ENCODE measurements at regions not wholly inside any gene's neighbourhood (a gene's known extent, or its start where the extent isn't known, plus 50 kb on each side); places are given as distances from the start of the nearest gene placed in this dataset.
"Not testable (repeated sequence)": the region's sequence is repeated elsewhere in the genome, so short reads cannot be mapped to it uniquely, and the experiment has no call there.

DNA sequence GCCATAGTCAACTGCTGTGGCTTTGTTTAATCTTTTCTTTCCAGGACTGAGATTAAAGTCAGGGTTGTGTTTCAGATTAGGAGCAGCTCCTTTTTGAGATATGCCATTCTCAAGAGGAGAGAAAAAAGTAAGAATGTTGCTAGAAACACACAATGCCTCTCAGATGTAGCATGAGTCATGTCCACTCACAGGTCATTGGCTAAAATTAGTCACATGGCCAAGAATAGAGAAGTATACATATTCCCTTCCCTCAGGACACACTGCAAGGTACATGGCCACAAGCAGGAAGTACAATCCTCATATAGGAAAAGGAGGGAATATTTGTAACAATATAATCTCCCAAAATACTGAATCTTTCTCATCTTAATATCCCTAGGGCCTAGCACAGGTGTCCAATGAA is 141.9 kb upstream of the PTBP2 start:
- DNase-seq (ENCODE audit: missing footprints) = no peak
- intact Hi-C loops (cut with DNase I) = no loop called here
- ATAC-seq = no peak

DNA sequence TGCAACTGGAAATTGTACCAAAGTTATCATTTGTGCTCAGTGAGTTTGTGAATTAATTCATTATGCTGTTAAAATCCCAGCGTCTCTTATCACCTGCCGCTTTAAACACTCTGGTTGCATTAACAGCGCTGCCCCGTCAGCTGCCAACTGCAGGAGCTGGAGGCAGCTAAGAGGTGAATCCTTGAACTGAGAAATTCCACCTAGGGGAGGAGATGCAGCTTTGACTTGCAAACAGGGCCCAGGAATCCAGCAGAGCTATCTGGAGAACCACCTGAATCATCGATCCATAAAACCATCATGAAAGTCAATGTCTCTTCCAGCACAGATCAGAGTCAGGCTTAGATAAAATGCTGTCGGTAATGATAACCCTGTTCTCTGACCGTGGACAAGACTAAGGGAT is 140.7 kb upstream of the PTBP2 start:
- intact Hi-C loops (cut with DNase I) = no loop called here
- ATAC-seq = no peak

DNA sequence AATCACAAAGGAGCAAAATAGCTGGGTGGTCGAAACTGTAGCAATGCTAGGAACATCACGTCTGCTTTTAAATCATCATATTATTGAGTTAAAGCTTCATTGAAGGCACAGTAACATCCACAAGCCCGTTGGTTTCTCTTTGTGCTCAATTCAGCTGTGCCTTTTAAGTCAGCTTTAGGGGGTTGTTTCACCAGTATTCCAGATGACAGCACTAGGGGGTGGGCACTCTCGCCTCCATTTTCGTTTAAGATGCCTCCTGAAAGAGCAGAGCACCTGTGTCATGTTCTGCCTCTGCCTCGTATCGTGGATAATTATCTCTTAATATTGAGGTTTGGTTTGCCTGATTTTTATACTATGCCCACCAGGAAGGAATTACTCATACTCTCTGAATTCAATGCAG is 139.8 kb upstream of the PTBP2 start:
- ATAC-seq = no peak

More for the DNA sequence above, 140.7 kb upstream of the PTBP2 start:
- no peak for DNase-seq (ENCODE audit: missing footprints)

GRCh38 chr1:96583903-96584302 is 137.7 kb upstream of the PTBP2 start:
- DNase-seq (ENCODE audit: missing footprints) = no peak
- intact Hi-C loops (cut with DNase I) = no loop called here
- ATAC-seq = no peak

More for the DNA sequence above, 139.8 kb upstream of the PTBP2 start:
- DNase-seq (ENCODE audit: missing footprints) = no peak
- intact Hi-C loops (cut with DNase I) = no loop called here

GRCh38 chr1:96587222-96587621 is 134.4 kb upstream of the PTBP2 start:
- ATAC-seq (no peak), DNase-seq (ENCODE audit: missing footprints) (no peak)
- intact Hi-C loops (cut with DNase I) = no loop called here

- no peak for ATAC-seq
- DNase-seq (ENCODE audit: missing footprints) = no peak
- intact Hi-C loops (cut with DNase I) = no loop called here
Measured at GRCh38 chr1:96588416-96588995, 133.1 kb upstream of the PTBP2 start.

DNA sequence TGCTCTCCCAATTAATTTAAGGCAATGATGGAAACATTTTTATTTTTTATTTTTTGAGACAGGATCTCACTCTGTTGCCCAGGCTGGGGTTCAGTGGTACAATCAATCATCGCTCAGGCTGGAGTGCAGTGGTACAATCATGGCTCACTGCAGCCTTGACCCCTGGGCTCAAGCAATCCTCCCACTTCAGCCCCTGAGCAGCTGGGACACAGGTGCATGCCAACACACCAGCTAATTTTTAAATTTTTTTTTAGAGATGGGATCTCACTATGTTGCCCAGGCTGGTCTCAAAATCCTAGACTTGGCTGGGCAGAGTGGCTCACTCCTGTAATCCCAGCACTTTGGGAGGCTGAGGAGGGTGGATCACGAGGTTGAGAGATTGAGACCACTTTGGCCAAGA is 126.1 kb upstream of the PTBP2 start:
- ATAC-seq; intact Hi-C loops (cut with DNase I); DNase-seq (ENCODE audit: missing footprints): not testable (repeated sequence)

GRCh38 chr1:96596226-96596922 is 125.2 kb upstream of the PTBP2 start:
- DNase-seq (ENCODE audit: missing footprints) = no peak

DNA sequence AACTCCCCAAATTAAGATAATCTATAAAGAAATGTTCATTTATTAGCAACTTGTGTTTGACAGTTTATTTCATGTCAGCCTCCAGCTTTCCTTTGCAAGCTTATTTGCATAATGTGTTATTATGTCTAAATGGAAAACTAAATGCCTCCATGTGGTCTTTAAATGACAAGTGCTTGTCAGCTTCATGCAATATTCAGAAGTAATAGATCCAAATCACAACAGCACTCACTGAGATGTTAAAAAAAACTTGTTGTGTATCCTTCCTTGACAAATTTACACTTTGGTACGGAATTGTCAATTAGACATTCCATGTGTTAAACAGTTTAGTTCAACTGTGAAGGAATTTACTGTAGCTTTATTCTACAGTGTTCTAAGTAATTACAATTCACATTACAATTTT is 124.4 kb upstream of the PTBP2 start:
- no peak for DNase-seq (ENCODE audit: missing footprints)
- intact Hi-C loops (cut with DNase I) = no loop called here
- no peak for ATAC-seq

More at GRCh38 chr1:96596226-96596922, 125.2 kb upstream of the PTBP2 start:
- ATAC-seq = no peak
- intact Hi-C loops (cut with DNase I) = no loop called here

- intact Hi-C loops (cut with DNase I) = no loop called here
- DNase-seq (ENCODE audit: missing footprints) (no peak), ATAC-seq (no peak)
Measured at GRCh38 chr1:96598416-96599168, 123.0 kb upstream of the PTBP2 start.

DNA sequence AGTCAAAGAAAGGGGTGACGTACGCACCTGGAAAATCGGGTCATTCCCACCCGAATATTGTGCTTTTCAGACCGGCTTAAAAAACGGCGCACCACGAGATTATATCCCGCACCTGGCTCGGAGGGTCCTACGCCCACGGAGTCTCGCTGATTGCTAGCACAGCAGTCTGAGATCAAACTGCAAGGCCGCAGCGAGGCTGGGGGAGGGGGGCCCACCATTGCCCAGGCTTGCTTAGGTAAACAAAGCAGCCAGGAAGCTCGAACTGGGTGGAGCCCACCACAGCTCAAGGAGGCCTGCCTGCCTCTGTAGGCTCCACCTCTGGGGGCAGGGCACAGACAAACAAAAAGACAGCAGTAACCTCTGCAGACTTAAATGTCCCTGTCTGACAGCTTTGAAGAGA is 117.0 kb upstream of the PTBP2 start:
- DNase-seq (ENCODE audit: missing footprints); ATAC-seq; intact Hi-C loops (cut with DNase I): not testable (repeated sequence)

DNA sequence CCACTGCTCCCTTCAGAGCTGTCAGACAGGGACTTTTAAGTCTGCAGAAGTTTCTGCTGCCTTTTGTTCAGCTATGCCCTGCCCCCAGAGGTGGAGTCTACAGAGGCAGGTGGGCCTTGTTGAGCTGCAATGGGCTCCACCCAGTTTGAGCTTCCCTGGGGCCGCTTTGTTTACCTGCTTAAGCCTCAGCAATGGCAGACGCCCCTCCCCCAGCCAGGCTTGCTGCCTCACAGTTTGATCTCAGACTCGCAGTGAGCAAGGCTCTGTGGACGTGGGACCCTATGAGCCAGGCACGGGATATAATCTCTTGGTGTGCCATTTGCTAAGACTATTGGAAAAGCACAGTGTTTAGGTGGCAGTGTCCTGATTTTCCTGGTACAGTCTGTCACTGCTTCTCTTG is 104.2 kb upstream of the PTBP2 start:
- ATAC-seq; DNase-seq (ENCODE audit: missing footprints); intact Hi-C loops (cut with DNase I): not testable (repeated sequence)

DNA sequence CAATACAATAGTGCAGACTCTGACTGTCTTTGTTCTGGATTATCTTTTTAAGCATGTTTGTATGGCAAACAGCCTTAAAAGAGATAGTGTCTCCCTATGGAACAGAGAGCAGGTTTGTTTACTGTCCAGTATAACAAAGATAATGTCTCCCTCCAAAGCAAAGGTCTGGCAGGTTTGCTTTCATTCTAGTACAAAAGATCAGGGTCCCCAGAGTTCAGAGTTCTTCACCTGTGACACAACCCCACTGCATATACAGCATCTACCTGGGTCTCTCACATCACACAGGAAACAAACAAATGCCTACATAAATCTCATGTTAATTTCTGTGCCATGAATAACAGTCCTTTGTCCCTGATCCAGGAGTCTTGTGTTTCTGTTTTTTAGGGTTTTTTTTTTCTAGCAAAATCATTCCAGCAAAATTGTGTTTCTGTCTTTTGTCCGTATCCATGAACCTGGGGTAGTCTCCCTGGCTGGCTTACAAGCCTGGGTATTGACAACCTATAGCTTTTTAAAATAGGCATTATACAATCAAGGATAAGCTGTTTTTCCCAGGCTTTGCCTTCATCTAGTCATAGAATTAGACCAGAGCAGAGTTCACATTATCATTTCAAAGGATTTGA is 89.4 kb upstream of the PTBP2 start:
- DNase-seq (ENCODE audit: missing footprints) = no peak
- ATAC-seq = no peak
- intact Hi-C loops (cut with DNase I) = no loop called here

DNA sequence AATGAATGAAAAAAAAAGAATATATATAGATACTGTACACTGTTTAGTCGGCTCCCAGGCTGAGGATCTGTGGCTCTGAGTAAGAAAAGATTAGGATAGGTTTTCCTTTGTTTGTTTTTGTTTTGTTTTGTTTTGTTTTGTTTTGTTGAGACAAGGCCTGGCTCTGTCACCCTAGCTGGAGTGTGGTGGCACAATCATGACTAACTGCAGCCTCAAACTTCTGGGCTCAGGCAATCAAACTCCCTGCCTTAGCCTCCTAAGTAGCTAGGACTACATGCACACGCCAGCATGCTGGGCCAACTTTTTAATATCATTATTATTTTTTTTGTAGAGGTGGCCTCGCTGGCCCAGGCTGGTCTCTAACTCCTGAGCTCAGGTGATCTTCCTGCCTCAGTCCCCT is 87.9 kb upstream of the PTBP2 start:
- ATAC-seq = no peak
- intact Hi-C loops (cut with DNase I) = no loop called here
- DNase-seq (ENCODE audit: missing footprints) = no peak

DNA sequence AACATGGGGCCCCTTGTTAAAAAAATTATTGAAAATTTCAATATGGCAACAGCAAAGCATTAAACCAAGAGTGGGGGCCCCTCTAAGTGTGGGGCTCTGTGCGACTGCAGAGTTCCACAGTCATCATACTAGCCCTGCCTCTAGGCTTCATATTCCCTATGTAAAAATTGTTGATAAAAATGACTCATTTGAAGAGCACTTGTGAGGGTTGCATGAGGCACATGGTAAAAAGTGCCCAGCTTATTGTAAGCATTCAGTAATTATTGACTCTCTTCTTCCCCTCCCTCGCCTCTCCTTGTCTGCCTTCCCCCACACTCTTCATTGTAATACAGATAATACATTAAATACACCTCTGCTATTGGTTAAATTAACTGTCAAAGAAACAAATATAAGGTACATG is 86.7 kb upstream of the PTBP2 start:
- intact Hi-C loops (cut with DNase I) = no loop called here
- no peak for DNase-seq (ENCODE audit: missing footprints)
- no peak for ATAC-seq

DNA sequence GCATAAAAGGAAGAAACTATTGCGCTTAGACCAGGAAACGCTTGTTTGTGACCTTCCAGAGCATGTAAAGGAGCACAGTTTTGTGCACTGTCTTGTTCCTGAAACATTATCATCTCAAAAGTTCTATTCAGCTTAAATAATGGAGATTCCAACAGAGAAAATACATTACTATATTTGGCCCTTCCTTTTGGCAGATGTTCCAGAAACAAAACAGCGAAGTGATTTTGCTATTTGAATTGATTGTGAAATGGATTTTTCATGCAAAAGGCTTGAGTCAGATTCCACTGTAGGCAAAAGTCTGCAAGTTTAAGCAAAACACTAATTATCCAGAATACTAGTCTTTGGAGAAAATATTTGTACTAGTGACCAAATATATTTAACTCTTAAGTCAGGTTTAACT is 80.3 kb upstream of the PTBP2 start:
- no peak for ATAC-seq
- DNase-seq (ENCODE audit: missing footprints) = no peak
- intact Hi-C loops (cut with DNase I) = no loop called here

DNA sequence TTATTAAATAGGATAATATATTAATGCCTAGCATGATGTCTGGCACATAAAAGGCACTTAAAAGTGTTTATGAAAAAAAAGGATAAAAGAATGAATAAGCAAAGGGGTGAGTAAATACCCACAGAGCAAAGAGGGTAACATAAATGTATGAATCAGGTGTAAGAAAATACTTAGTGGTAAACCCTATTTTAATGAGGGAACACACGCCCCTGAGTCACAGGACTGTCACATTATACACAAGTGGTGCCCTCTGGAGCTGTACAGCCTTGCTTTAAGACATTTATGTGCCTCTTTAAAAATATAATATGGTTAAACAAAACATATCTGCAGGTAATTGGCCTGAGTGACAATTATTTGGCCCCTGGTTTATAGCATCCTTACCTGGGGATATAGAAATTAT is 78.1 kb upstream of the PTBP2 start:
- DNase-seq (ENCODE audit: missing footprints) (no peak), ATAC-seq (no peak)
- intact Hi-C loops (cut with DNase I) = no loop called here

- DNase-seq (ENCODE audit: missing footprints) = no peak
- intact Hi-C loops (cut with DNase I) = no loop called here
Measured at GRCh38 chr1:96649301-96649700, 72.3 kb upstream of the PTBP2 start.

DNA sequence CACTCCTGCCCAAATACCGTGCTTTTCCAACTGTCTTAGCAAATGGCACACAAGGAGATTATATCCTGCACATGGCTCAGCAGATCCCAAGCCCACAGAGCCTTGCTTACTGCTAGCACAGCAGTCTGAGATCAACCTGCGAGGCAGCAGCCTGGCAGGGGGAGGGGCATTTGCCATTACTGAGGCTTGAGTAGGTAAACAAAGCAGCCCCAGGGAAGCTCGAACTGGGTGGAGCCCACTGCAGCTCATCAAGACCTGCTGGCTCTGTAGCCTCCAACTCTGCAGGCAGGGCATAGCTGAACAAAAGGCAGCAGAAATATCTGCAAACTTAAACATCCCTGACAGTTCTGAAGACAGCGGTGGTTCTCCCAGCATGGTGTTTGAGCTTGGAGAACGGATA is 70.1 kb upstream of the PTBP2 start:
- intact Hi-C loops (cut with DNase I) = no loop called here
- DNase-seq (ENCODE audit: missing footprints) (no peak), ATAC-seq (no peak)

More at GRCh38 chr1:96649301-96649700, 72.3 kb upstream of the PTBP2 start:
- ATAC-seq = no peak

DNA sequence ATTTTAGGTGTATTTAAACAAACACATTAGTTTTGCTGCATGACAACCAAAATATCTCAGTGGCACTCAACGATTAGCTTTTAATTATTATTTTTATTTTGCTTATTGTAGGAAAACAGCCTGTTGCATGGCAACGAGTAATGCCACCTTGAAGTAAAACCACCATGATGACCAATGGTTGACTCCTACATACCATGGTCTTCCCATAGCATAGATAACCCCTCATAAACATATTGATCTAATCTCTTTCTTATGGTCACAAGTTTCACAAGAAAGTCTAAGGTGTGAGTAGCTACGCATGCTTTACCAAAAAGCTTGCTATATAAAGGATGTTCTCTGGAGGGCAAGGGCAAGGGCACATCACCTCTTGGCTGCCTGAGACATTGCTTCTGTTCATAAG is 61.5 kb upstream of the PTBP2 start:
- intact Hi-C loops (cut with DNase I) = no loop called here
- DNase-seq (ENCODE audit: missing footprints) = no peak
- ATAC-seq = no peak

All from Right ventricle myocardium inferior (tissue), 1 donor.